ENCODE measurements at regions not wholly inside any gene's neighbourhood (a gene's known extent, or its start where the extent isn't known, plus 50 kb on each side); places are given as distances from the start of the nearest gene placed in this dataset.
"Not testable (repeated sequence)": the region's sequence is repeated elsewhere in the genome, so short reads cannot be mapped to it uniquely, and the experiment has no call there.

DNA sequence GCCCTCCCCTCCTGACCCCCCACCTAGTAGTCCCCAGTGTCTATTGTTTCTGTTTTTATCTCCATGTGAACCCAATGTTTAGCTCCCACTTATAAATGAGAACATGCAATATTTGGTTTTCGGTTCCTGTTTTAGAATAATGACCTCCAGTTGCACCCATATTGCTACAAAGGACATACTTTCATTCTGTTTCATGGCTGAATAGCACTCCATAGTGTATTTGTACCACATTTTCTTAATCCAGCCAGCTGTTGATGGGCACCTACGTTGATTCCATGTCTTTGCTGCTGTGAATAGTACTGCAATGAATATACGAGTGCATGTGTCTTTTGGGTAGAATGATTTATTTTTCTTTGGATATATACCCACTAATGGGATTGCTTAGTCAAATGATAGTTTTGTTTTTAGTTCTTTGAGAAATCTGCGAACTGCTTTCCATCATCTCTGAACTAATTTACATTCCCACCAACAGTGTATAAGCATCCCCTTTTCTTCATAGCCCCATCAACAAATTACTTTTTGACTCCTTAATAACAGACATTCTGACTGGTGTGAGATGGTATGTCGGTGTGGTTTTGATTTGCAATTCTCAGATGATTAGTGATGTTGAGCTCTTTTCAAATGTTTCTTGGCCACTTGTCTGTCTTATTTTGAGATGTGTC, 128.4 kb upstream of the PHYHIPL start:
- no peak for DNase-seq

DNA sequence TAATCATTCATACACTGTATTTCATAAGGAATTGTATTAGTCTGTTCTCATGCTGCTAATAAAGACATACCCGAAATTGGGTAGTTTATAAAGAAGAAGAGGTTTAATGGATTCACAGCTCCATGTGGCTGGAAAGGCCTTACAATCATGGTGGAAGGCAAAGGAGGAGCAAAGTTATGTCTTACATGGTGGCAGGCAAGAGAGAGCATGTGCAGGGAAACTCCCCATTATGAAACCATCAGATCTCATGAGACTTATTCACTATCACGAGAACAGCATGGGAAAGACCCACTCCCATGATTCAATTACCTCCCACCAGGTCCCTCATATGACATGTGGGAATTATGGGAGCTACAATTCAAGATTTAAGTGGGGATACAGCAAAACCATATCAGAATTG, 122.9 kb upstream of the PHYHIPL start:
- not testable (repeated sequence) for DNase-seq

DNA sequence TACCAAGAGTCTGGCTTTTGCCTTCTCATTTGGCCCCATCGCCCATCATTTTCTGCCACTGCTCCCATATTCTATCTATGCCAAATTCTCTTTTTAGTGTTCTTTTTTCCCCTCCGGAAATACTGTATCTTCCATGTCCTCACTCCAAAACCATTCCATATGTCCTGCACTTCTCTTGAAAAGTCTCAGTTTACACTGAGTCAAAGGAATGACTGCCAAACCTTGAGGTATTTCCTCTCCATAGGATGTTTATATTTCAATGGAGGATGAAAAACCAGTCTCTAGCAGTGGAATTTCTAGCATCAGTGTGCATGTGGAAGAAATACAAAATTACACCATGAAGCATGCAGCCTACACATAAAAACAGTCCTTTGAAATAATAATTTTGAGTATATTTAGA, 121.4 kb upstream of the PHYHIPL start:
- no peak for DNase-seq

DNA sequence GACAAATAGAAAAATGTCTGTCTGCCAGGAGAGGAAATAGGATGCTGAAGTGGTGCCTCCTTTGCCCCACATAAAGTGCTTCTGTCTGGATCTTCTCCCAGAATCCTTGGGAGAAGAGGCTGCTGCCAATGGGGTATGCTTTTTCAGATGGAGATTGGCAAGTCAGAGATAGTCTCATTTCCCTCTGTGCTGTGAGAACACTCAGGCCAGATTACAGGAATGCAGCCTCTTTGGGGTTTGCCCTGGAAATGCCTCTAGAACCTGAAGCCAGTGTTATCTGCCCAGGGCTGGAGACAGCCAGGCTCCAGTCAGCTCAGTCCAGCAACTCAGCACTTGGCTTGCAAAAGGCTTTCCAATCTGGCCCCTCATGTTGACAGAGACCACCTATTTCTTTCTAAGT, 119.1 kb upstream of the PHYHIPL start:
- no peak for DNase-seq

DNA sequence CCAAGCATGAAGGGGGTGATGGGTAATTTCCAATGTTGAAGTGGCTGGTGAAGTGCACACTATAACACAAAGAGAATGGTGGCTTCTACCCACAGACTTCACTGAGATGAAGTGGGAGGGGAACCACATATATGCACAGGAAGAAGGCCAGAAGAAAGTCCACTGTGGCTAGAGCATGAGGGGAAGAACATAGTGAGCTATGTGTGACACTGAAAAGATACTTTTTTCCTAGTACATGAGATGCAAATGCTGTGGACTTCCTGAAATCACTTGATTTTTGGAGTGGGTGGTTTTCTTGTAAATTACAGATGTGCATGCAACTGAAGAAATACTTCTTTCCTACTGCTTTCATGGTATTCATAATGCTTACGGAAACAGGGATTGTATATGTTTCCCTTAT, 115.6 kb upstream of the PHYHIPL start:
- no peak for DNase-seq

DNA sequence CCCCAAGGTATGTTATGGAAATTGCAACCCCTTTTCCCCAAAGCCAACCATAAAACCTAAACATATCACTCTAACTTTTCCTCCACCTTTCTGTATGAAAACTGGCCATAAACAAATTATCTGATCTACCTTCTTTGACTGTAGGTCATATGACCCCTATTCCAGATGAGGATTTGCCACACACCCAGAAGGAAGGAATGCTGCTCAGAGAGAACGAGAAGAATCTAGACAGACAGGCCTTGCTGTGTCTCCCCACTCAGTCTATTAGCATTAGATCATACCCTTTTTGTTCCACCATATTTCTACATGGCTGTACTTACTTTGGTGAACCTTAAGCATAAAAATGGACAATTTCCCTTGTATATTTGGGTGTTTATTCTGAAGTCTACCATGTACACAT, 113.0 kb upstream of the PHYHIPL start:
- no peak for DNase-seq

DNA sequence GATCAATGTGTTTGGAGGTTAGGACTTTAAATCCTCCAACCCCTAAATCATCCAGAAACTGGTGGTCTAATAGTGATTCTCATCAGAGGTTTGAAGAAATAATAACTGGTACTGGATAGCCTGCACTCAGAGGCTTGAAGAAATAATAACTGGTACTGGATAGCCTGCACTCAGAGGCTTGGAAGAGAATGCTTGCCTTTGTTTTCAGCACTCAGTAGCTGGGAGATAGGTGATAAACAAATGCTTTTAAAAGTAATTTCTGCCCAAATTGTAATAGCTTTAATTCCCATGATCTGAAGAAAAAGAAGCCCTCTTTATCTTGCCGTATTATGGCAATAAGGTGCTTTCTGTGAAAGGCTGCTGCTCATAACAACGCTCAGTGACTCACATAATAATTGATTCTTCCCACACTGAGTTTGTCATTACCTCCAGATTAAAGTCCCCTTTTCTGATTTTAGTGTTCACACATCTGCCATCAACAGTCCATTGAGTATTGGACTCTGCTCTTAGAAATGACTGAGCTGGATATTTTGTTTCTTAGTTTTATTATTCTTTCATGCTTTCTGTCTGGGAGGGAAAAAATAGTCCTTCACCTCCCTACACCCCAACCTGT, 112.3 kb upstream of the PHYHIPL start:
- DNase-seq: no peak

DNA sequence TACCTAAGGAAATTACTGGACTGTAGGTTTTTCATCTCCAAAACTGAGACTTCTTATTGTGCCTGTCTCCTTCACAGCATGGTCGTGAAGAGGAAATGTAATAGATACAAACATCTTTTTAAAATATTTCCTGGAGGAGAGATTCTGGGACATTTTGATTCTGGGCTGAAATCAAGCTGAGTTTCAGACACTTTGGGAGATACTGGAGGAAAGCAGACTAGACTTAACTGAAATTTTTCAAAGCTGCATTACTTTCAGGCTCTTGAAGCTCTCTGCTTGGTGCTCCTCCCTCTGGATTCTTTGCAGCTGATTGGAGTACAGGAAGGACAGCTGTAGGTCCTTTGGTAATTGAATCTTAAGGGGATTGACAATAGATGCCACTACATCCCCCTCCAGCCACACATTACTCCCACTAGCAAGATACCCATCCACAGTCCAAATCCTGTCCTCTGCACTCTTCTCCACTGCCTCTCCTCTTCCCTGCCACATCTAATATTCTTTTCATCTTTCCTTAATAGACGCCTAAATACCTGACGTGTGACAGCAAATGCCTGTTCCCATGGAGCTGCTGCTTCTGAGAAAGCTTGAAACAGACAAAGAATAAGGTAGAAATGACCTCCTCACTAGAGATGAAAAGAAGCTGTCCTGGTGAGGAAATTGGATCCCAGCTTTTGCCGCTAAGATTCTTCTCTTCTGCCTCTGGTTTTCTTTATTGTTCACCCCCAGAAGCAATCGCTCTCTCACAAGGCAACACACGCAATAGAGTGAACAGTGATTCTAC, 111.5 kb upstream of the PHYHIPL start:
- no peak for DNase-seq

DNA sequence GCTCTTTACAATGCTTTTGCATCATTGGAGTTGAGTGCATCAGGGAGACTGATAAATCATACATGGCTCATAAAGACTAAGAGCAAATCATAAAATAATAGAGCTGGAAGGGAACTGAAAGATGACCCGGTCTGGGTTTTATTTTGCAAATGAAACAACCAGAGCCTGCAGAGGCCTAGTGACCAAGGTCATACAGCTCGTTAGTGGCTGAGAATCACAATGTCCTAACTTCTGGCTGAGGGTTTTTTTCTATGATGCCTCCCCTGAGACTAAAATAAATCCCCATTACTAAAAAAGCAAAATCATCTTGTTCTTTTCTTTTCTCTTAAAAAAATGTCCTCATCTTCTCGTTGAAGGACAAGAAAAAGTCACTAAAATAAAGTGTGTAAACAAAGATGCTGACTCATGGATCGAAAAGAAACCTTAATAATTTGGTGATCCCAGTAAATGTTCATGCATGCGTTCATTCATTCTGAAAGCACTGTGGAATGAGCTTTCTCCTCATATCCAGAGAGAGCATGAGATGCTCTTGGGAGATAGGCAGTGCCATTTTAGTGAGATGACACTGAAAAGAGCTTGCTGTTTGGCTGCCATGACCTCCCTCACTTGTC, 107.8 kb upstream of the PHYHIPL start:
- no peak for DNase-seq

DNA sequence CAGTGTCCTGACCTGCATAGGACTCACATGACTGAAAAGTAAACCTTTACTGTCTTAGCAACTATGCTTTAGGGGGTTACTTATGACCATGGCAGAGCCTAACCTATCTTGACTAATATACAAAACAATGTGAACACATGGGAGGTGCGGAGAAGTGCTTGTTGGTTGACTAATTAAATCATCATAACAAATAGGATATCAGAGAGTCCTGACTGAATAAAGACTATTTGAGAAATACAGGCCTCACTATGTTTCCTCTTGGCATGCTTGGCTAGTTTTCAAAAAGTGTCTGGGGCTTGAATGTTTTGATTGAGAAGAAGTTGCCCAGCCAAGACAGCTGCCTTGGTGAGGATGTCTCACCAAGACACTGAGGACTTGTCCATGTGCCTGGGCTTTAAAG, 104.4 kb upstream of the PHYHIPL start:
- no peak for DNase-seq

DNA sequence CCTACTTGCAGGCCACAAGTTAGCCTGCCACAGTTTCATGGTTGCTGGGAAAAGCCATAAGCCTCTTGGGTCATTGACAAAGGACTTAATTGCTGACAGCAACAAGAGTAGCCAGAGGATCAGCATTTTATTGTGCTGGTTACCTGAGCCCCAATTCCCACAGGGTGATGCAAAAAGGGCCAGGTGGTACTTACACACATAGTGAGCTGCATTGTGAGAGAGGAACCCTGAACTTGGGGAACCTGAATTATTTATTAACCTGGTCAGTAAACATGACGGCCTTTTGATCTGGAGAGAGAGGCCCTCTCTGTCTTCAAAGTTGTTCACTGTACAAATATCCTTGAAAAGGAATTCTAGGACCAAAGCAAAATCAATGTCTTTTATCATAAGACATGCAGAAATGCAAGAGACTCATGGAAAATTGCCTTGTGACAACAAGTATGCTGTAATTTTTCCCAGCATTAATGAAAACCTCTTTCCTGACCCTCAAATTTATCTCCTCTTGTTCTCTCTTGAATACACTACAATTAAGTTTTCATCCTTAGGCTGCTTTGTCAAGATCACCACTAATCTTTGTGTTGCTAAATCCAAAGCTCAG, 102.9 kb upstream of the PHYHIPL start:
- DNase-seq: peak; percentile 47

DNA sequence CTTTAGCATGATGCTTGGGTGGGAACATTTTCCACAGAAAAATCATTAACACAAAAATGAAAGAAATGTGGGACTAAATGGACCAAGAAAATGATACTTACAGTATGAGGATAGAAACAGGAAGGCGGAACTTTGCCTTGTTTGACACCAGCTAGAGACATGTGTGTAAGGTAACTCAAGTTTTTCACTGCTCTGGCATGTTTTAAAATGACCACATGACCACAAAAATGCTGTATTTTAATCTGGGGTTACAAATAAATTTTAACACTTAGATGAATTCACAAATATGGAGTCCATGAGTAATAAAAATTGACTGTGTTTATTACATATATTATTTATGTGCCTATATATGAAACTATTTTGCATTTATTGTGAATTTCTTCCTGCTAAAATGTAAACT, 100.9 kb upstream of the PHYHIPL start:
- no peak for DNase-seq

DNA sequence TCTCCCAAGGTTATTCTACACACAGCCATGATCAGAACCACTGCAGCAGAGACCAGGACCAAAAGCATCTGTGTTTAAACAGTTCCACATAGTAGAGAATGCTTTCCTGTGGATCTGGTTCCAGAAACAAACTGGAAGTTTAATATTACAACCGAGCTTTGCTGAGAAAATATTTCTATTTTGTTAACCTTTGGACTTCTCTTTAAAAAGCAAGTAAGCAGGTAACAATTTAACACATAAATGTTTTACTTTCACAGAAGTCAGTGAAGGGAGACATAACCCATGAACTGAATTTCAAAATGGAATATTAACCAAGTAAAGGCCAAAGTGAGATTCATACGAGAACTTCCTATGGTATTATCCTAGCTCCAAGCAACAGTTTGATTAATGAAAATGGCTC, 98.6 kb upstream of the PHYHIPL start:
- no peak for DNase-seq

DNA sequence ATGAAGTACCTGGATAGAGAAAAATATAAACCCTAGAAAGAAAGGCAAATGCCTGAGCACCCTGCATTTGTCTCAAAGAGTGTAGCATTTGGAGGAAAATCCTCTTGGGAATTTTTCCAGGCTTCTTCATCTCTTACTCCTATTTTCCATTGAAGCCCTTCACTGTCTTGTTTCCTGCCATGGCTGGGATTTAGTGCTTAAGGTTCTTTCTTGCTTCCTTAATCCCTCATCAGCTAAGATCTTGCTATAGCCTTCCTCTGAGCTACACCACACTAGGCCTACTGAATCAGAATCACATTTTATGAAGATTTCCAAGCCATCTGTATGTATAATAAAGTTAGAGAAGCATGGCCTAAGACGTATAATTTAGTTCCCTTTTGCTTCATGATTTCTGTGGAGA, 97.5 kb upstream of the PHYHIPL start:
- no peak for DNase-seq

DNA sequence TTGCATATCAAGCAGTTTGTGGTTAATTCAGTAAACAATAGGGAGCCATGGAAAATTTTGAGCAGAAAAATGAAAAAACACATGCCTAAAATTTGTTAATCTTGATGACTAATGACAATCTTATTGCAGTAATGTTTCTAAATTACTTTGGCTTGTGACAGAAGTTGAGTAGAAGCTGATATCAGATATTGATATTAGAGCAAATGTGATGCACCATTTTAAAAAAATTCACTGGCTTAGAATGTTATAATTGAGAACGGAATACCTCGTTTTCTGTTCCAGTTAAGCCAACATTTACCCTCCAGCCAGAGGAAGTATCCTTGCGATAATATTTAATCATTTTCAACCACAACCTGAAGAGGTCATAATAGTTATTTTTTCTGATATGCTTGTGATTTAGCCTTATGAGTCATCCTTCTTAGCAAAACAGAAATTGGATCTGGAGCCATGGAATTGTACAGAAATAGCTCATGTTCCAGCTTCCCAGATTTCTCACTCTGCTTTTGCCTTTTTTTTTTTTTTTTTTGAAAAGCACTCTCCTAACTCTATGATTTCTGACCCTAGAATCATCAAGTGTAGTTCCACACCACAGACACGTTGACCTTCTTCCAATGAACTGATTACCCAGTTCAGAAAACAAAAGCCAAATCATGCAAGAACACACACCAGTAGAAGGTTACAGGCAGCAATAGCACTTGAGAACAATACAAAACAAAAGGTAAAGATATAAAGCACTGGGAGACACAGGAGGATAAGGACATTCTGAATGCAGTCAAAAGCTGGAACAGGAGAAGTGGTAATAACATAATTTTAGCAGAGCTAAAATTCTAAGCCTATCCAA, 96.8 kb upstream of the PHYHIPL start:
- DNase-seq: no peak

DNA sequence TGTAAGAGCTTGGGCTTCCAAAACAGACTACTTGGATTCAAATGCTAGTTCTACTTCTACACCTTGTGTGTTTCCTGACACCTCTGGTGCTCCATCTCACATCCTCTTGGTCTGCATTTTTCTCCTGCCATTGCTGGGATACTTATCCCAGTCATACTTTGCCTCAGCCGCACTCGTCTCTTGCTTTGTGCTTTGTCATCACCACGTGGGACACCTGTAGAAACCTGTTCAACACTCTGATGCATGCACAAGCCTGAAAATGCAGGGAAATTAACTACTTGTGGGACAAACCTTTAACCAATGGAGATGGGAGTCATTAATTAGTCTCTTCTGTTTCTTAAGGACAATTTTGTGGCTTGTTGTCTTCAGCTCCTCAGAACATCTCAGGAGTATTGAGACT, 94.2 kb upstream of the PHYHIPL start:
- DNase-seq: no peak

DNA sequence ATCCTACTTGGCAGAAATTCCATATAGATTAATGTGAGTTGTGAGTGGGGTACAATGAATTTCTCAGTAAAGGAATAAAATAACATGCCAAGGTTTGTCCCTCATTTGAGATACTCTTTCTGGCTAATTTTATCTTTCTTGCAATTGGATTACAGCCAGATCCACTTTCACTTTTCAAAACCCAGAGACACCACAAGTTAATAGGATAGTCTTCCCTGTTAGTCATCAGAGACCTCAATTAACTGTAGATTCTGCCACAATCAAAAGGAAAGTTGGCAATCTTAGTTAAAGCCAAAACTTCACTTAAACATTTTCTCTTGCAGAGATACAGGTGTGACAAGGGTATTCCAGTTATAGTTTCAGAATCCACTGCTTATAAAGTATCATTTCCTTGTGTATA, 91.4 kb upstream of the PHYHIPL start:
- DNase-seq: no peak

DNA sequence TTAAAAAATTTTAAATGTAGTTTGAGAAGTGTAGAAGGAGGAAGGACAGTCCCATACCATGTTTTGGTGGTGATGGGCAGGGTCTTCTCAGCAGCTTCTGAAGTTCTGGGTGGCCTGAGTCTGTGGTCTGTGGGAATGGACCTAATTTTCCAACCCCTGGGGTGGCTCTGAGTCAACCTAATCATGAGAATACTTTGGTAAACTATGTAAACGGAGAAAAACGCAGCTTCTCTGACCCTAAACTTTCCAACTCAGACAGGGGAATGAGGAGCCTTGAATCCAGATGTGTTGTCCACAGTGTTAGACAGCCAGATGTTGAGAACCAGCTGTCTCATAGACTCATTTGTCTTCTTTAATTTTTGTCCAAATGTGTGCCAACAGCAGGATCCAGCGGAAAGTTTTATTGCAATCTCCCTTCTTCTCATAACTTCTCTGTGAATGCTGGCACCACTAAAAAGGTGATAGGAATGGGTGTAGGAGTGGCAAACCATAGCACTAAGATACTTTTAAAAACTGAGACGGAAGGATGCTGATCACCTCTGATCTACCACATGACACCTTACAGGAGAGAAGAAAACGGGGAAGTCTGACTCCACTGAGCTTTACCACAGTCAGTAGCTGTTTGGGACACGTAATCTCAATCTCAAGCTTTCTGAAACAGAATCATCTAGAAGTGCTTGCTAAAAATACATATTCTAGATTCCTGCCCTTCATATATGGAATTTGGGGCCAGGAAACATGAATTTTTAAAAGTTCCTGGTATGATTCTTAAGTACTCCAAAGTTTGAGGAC, 90.5 kb upstream of the PHYHIPL start:
- DNase-seq: no peak

DNA sequence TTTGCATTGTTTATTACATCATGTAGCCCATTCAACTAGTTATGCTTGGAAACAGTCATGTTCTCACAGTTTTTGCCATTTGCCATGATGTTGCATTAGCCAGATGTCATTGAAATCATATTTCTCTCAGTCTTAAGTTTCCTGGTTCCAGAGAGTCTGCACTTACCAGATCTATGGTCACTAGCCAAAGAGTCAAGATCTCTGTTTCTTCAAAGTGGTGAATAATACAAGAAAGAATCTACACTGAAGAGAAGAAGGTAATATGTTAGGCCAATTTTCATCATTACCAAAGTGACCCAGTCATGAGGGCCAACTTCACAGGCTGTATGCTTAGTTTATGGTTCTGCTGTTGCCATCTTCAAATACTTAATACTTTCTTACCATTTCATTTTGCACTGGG, 89.0 kb upstream of the PHYHIPL start:
- DNase-seq: no peak

DNA sequence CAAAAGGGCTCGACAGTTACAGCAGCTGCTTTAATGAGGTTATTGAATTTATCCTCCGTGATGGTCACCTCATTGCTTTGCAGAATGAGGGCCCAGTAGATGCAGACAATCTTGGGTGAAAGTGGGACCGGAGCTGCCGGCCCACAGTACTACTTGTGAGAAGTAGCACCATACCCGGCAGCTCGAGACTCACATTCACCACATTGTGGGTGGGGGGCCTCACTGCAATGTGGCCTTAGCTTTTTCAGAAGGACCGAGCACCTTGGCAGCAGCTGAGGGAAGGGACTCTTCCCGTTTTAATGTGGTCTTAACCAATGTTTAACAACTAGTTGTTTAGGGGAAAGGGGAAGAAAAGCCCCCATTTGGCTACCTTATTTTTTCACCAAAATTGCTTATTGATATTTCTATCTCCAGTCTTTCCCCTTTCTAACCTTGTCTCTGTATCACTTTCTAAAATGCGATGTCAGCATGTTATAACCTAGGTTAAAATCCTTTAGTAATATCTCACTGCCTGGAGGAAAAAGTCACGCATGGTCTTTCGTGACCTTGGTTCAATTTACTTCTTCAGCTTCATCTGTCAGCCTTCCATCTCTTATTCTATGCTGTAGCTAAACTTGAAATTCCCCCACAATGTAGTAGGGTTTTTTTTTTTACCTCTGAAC, 87.4 kb upstream of the PHYHIPL start:
- DNase-seq: no peak

All from DMS153 (cell line).